GM12891 (cell line): ENCODE measurements at regions not wholly inside any gene's neighbourhood (a gene's known extent, or its start where the extent isn't known, plus 50 kb on each side); places are given as distances from the start of the nearest gene placed in this dataset.

Source experiments
- POLR2A ChIP-seq: IDR thresholded peaks from 2 replicates; pipeline ENCODE4 v1.6.1; 2011; ENCODE audit warnings: low read depth, low read length, control low read depth
- POLR2AphosphoS5 ChIP-seq: IDR thresholded peaks from 2 replicates; pipeline ENCODE4 v1.6.1; 2011; ENCODE audit warnings: low read depth, low read length, control low read depth

GRCh38 chr2:4827836-4828235 is 864.3 kb upstream of the SOX11 start:
- TF ChIP-seq POLR2A (no peak), POLR2AphosphoS5 (no peak)
